ENCODE measurements at regions not wholly inside any gene's neighbourhood (a gene's known extent, or its start where the extent isn't known, plus 50 kb on each side); places are given as distances from the start of the nearest gene placed in this dataset.

DNA sequence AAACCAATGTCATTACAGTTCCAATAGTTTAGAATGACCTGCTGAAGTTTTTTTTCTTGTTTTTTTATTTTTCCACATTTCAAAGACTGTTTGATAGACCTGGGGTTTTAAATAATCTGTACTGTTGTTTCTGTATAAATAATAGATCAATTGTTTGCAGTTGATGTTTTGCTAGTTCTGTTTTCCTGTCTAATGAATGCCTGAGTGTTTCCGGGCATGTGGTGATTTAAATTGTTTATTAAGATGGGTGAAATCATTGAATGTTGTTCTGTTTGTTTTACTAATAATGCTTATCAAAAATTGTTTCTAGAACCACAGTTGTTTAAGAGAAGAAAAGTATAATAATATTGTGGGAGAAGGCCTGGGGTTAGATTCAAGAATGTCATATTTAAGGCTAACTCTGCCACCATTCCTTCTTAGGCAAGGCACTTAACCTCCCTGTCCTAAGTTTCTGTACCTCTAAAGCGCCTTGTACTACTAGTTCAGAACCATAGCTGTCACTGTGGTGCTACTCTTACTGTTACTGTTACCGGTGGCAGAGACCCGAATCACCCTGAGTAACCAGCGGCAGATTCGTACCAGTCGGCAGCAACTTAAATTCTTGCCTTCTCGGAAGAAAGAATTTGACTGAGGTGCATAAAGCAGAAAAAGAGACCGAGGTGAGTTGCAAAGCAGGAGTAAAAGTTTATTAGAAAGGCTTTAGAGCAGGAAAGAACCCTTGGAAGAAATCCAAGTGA is 1014.1 kb downstream of the REEP3 start:
- Histone ChIP-seq H3K79me2 (no peaks in the 10 kb centered on the region), H3K36me3 (replicated peaks; ENCODE audit: insufficient read depth, low read depth) (no peaks in the 10 kb centered on the region), H3K4me2 (no peak overlapping the region), H3K4me3 (no peak overlapping the region), H3K9me3 (ENCODE audit: low read depth) (no peaks in the 10 kb centered on the region), H3K4me1 (ENCODE audit: insufficient read depth) (no peaks in the 10 kb centered on the region), H2AFZ (no peak overlapping the region), H3K27ac (no peak overlapping the region), H3K27me3 (no peaks in the 10 kb centered on the region), H3K9me2 (replicated peaks; ENCODE audit: insufficient read depth) (no peaks in the 10 kb centered on the region), H4K20me1 (ENCODE audit: insufficient read depth, poor library complexity, severe bottlenecking) (no peaks in the 10 kb centered on the region)
- DNase-seq (ENCODE audit: low spot score), result no peak
- WGBS (ENCODE audit: low lambda C conversion rate, missing lambda C conversion rate), result 90% methylated on average over 9 of the region's 9 CpGs
- TF ChIP-seq, protein P1, sequence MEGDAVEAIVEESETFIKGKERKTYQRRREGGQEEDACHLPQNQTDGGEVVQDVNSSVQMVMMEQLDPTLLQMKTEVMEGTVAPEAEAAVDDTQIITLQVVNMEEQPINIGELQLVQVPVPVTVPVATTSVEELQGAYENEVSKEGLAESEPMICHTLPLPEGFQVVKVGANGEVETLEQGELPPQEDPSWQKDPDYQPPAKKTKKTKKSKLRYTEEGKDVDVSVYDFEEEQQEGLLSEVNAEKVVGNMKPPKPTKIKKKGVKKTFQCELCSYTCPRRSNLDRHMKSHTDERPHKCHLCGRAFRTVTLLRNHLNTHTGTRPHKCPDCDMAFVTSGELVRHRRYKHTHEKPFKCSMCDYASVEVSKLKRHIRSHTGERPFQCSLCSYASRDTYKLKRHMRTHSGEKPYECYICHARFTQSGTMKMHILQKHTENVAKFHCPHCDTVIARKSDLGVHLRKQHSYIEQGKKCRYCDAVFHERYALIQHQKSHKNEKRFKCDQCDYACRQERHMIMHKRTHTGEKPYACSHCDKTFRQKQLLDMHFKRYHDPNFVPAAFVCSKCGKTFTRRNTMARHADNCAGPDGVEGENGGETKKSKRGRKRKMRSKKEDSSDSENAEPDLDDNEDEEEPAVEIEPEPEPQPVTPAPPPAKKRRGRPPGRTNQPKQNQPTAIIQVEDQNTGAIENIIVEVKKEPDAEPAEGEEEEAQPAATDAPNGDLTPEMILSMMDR (IDR thresholded peaks at IDR 0.05; ENCODE audit: poor library complexity), result no peak

GRCh38 chr10:64537112-64537511 is 1015.9 kb downstream of the REEP3 start:
- DNase-seq (ENCODE audit: low spot score), result no peak
- no peaks in the 10 kb centered on the region for H3K4me1 ChIP-seq (ENCODE audit: insufficient read depth)
- no peaks in the 10 kb centered on the region for H3K36me3 ChIP-seq (replicated peaks; ENCODE audit: insufficient read depth, low read depth)
- H3K9me3 ChIP-seq (ENCODE audit: low read depth), result no peaks in the 10 kb centered on the region
- no peaks in the 10 kb centered on the region for H4K20me1 ChIP-seq (ENCODE audit: insufficient read depth, poor library complexity, severe bottlenecking)
- no peak overlapping the region for H3K4me2 ChIP-seq
- H3K79me2 ChIP-seq, result no peaks in the 10 kb centered on the region
- H3K27me3 ChIP-seq, result no peaks in the 10 kb centered on the region
- no peak overlapping the region for H2AFZ ChIP-seq
- H3K9me2 ChIP-seq (replicated peaks; ENCODE audit: insufficient read depth), result no peaks in the 10 kb centered on the region
- TF ChIP-seq EZH2phosphoT487 (IDR thresholded peaks at IDR 0.05; ENCODE audit: low read depth, severe bottlenecking, unreplicated experiment) (no peak), EZH2 (IDR thresholded peaks at IDR 0.05; ENCODE audit: borderline replicate concordance) (no peak)
- TF ChIP-seq, protein P1 (IDR thresholded peaks at IDR 0.05; ENCODE audit: poor library complexity), result no peak
- H3K27ac ChIP-seq, result no peak overlapping the region
- no peak overlapping the region for H3K4me3 ChIP-seq

- no peak for DNase-seq (ENCODE audit: low spot score)
- Histone ChIP-seq H3K4me2 (no peak overlapping the region), H4K20me1 (ENCODE audit: insufficient read depth, poor library complexity, severe bottlenecking) (no peaks in the 10 kb centered on the region), H3K4me1 (ENCODE audit: insufficient read depth) (no peaks in the 10 kb centered on the region), H3K27ac (no peak overlapping the region), H3K4me3 (no peak overlapping the region), H3K79me2 (no peaks in the 10 kb centered on the region), H3K9me2 (replicated peaks; ENCODE audit: insufficient read depth) (no peaks in the 10 kb centered on the region), H2AFZ (no peak overlapping the region), H3K36me3 (replicated peaks; ENCODE audit: insufficient read depth, low read depth) (no peaks in the 10 kb centered on the region), H3K9me3 (ENCODE audit: low read depth) (no peaks in the 10 kb centered on the region), H3K27me3 (no peaks in the 10 kb centered on the region)
- 87% methylated on average over 5 of the region's 5 CpGs for WGBS (ENCODE audit: low lambda C conversion rate, missing lambda C conversion rate)
- no peak for TF ChIP-seq EZH2 (IDR thresholded peaks at IDR 0.05; ENCODE audit: borderline replicate concordance)
- TF ChIP-seq, protein P1 (IDR thresholded peaks at IDR 0.05; ENCODE audit: poor library complexity), result no peak
- no peak for TF ChIP-seq EZH2phosphoT487 (IDR thresholded peaks at IDR 0.05; ENCODE audit: low read depth, severe bottlenecking, unreplicated experiment)
These were observed 1016.7 kb downstream of the REEP3 start for GRCh38 chr10:64537928-64538327.

DNA sequence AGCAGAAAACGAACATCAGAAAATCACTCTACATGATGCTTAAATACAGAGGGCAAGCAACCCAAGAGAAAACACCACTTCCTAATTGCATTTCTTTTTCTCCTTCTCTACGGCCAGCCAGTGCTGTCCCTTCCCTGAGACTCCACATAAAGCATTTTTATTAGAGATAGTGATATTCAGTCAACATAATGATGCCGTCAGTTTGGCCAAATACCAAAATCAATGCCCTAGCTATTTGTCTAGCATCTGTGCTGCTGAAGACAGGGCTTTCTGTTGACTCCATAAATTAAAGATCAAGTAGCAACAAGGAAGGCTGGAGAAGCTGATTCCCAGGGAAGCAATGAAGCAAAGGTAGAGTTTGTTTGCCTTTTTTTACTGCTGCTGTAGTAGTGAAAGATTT is 1024.9 kb downstream of the REEP3 start:
- Histone ChIP-seq H3K36me3 (replicated peaks; ENCODE audit: insufficient read depth, low read depth) (no peaks in the 10 kb centered on the region), H3K9me3 (ENCODE audit: low read depth) (no peaks in the 10 kb centered on the region), H3K79me2 (no peaks in the 10 kb centered on the region), H3K4me2 (no peak overlapping the region), H3K4me3 (no peak overlapping the region), H3K9me2 (replicated peaks; ENCODE audit: insufficient read depth) (no peaks in the 10 kb centered on the region), H2AFZ (no peak overlapping the region), H4K20me1 (ENCODE audit: insufficient read depth, poor library complexity, severe bottlenecking) (no peaks in the 10 kb centered on the region), H3K4me1 (ENCODE audit: insufficient read depth) (no peaks in the 10 kb centered on the region), H3K27me3 (no peaks in the 10 kb centered on the region), H3K27ac (no peak overlapping the region)
- no peak for DNase-seq (ENCODE audit: low spot score)
- WGBS (ENCODE audit: low lambda C conversion rate, missing lambda C conversion rate), result 80% methylated on average over 3 of the region's 3 CpGs
- TF ChIP-seq EZH2phosphoT487 (IDR thresholded peaks at IDR 0.05; ENCODE audit: low read depth, severe bottlenecking, unreplicated experiment) (no peak), EZH2 (IDR thresholded peaks at IDR 0.05; ENCODE audit: borderline replicate concordance) (no peak)
- TF ChIP-seq, protein P1 (IDR thresholded peaks at IDR 0.05; ENCODE audit: poor library complexity), result no peak

Data from hepatocyte (in vitro differentiated cells).